GM19351 (cell line): ENCODE measurements at regions not wholly inside any gene's neighbourhood (a gene's known extent, or its start where the extent isn't known, plus 50 kb on each side); places are given as distances from the start of the nearest gene placed in this dataset.
A peak's percentile ranks its signal among the peaks of the same experiment; 100 is the strongest.
"Not testable (repeated sequence)": the region's sequence is repeated elsewhere in the genome, so short reads cannot be mapped to it uniquely, and the experiment has no call there.

Experiments
- ATAC-seq: cut with Tn5 transposase; IDR thresholded peaks from one replicate; pipeline ENCODE4 v1.9.1; 2021; ENCODE audit warnings: mild to moderate bottlenecking, moderate library complexity; ENCODE audit not compliant: unreplicated experiment

GRCh38 chr6:141976994-141977393 is 155.7 kb upstream of the GJE1 start:
- ATAC-seq = no peak

DNA sequence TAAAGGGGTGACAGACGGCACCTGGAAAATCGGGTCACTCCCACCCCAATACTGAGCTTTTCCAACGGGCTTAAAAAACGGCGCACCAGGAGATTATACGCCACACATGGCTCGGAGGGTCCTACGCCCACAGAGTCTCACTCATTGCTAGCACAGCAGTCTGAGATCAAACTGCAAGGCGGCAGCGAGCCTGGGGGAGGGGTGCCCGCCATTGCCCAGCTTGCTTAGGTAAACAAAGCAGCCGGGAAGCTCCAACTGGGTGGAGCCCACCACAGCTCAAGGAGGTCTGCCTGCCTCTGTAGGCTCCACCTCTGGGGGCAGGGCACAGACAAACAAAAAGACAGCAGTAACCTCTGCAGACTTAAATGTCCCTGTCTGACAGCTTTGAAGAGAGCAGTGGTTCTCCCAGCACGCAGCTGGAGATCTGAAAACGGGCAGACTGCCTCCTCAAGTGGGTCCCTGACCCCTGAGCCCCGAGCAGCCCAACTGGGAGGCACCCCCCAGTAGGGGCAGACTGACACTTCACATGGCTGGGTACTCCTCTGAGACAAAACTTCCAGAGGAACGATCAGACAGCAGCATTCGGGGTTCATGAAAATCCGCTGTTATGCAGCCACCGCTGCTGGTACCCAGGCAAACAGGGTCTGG is 162.8 kb upstream of the GJE1 start:
- not testable (repeated sequence) for ATAC-seq

- ATAC-seq = no peak
Observed at GRCh38 chr6:141969201-141969600, 163.5 kb upstream of the GJE1 start.

DNA sequence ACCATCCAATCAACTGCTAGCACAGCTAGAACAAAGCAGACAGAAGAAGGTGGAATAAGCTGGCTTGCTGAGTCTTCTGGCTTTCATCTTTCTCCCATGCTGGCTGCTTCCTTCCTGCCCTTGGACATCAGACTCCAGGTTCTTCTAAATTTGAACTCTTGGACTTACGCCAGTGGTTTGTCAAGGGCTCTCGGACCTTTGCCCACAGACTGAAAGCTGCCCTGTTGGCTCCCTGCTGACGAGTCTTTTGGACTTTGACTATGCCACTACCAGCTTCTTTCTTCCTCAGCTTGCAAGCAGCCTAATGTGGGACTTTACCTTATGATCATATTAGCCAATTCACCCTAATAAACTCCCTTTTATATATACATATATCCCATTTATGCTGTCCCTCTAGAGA is 164.1 kb upstream of the GJE1 start:
- no peak for ATAC-seq

- no peak for ATAC-seq
Observed at GRCh38 chr6:141965016-141965545, 167.6 kb upstream of the GJE1 start.

- ATAC-seq = no peak
Observed at GRCh38 chr6:141963543-141964295, 169.0 kb upstream of the GJE1 start.

- no peak for ATAC-seq
Observed at GRCh38 chr6:141957271-141957670, 175.5 kb upstream of the GJE1 start.

- ATAC-seq = no peak
Observed at GRCh38 chr6:141956868-141957267, 175.9 kb upstream of the GJE1 start.

GRCh38 chr6:141956046-141956761 is 176.5 kb upstream of the GJE1 start:
- ATAC-seq = no peak

GRCh38 chr6:141953072-141953471 is 179.7 kb upstream of the GJE1 start:
- ATAC-seq = no peak

- no peak for ATAC-seq
Observed at GRCh38 chr6:141946502-141946901, 186.2 kb upstream of the GJE1 start.

DNA sequence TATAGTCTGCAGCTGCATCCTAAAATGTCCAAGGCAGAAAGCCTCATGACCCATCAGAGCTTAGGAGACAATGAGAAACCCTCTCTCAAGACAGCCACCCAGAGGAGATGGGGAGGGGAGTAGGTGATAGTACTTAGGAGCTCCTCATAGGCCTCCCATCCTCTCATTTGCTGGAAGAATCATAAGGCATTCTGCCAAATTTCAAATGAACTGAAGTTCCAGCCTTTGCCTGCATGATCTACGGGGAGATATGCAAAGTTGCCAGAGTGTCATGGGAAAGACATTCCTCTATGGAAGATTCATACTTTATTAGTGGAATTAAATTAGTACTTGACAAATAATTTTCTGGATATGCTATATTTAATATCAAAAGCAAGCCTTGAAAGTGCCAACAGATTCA is 194.1 kb upstream of the GJE1 start:
- ATAC-seq = no peak

DNA sequence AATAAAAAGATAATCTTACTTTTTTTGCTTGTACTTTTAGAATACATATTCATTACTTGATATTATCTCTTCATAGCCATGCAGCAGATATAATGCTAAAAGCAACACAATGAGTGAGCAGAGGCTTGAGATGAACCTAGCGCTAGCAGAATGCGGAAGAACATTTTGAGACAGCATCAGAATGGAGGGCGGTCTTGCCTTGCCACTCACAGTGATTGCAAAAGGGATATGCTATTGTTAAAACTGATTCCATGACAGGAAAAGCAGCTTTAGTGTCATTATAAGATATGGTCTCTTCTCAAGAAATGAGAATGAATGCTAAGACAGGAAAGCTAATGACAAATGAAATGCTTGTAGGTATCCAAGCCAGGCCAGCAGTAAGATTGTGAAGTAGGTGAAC is 200.0 kb upstream of the GJE1 start:
- no peak for ATAC-seq

GRCh38 chr6:141926200-141926900 is 206.4 kb upstream of the GJE1 start:
- ATAC-seq = peak; percentile 88

DNA sequence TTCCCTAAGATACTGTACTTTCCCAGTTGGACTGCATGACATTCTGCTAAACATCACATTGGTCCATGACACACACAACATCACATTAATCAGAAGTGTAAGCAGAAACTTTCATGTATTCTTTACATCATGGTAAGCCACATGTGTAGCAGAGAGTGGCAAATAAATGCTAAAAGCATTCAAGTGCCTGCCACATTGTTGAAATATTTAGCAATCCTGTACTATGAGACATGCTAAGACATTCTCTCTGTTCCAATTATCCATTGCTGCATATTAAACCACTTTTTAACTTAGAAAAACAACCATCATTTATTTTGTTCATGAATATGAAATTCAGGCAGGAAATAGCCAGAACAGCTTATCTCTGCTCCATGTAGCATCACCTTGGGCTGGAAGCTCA is 207.7 kb upstream of the GJE1 start:
- no peak for ATAC-seq

- ATAC-seq = no peak
Observed at GRCh38 chr6:141922898-141923297, 209.8 kb upstream of the GJE1 start.

GRCh38 chr6:141916682-141917505 is 215.8 kb upstream of the GJE1 start:
- not testable (repeated sequence) for ATAC-seq

DNA sequence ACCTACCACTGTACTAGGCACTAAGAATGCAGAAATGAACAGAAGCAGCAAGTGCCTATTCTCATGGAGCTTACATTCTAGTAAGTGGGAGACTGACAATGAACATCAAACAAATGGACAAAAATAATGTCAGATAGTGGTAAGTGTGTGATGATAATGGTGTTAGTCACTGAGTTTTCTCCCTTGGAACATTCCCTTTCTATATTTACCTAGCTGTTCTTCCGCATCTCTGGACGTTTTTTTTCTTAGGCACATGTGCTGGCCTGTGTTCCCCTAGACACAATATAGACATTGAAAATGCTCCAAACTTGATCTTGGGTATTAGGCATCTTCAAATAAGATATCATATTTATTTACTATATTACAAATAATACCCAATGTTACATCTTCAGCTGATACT is 218.1 kb upstream of the GJE1 start:
- no peak for ATAC-seq

DNA sequence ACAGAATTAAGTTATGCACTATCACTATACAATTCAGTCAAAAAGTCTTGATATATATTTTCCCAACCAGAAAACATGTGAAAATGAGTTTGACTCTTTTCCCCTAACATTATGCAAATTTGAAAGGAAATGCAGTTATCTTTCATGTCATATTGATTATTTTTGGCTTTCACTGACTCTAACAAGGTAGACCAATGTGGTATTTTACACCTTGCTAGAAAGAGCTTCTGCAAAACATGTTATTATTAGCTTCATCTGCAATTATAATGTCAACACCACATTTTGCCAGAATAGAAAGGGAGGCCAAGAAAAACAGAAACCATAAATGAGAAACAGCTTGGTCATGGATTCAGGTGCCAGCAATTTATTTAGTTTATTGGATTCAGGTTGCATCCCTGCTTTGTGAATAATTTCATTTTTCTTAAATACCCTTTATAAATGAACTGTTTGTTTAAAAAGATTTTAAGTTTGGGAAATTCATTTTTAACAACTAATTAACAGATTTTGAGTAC is 226.1 kb upstream of the GJE1 start:
- no peak for ATAC-seq

- ATAC-seq = no peak
Observed at GRCh38 chr6:141890661-141891060, 242.1 kb upstream of the GJE1 start.
